ENCODE measurements at regions not wholly inside any gene's neighbourhood (a gene's known extent, or its start where the extent isn't known, plus 50 kb on each side); places are given as distances from the start of the nearest gene placed in this dataset.
A peak's percentile ranks its signal among the peaks of the same experiment; 100 is the strongest.

- no peaks in the 10 kb centered on the region for H3K9me3 ChIP-seq (ENCODE audit: control insufficient read depth, low read length)
- no peaks in the 10 kb centered on the region for H3K79me1 ChIP-seq (replicated peaks; ENCODE audit: low read length, poor library complexity, severe bottlenecking)
- H3K23ac ChIP-seq (ENCODE audit: low read length in 2 of 2): no peak overlapping the region
- no peak overlapping the region for H3K27ac ChIP-seq (ENCODE audit: low read length, poor library complexity, severe bottlenecking)
- H3K14ac ChIP-seq (ENCODE audit: low read length in 2 of 2): no peak overlapping the region
- no peak overlapping the region for H3K4ac ChIP-seq (ENCODE audit: low read depth in 1 of 2, low read length in 2 of 2)
- H2BK120ac ChIP-seq (ENCODE audit: low read depth, low read length): no peak overlapping the region
- H3K4me1 ChIP-seq (ENCODE audit: control insufficient read depth, insufficient read depth, low read depth, low read length): peaks cover 11% of the 10 kb centered on the region
- DNase-seq: no peak
- H2BK12ac ChIP-seq (ENCODE audit: low read length in 2 of 2): no peak overlapping the region
- H3K27me3 ChIP-seq (ENCODE audit: control insufficient read depth in 1 of 2, insufficient read depth in 1 of 2, low read length in 2 of 2): peaks cover 0 to 14% of the 10 kb centered on the region in 2 experiments
- no peak overlapping the region for H4K8ac ChIP-seq (ENCODE audit: low read length)
- no peak overlapping the region for H2BK5ac ChIP-seq (ENCODE audit: low read depth, low read length, poor library complexity, severe bottlenecking)
- H3K4me2 ChIP-seq (ENCODE audit: low read length, poor library complexity, severe bottlenecking): no peak overlapping the region
- no peak overlapping the region for H2AFZ ChIP-seq (ENCODE audit: low read depth, low read length)
- no peaks in the 10 kb centered on the region for H3K36me3 ChIP-seq (ENCODE audit: control insufficient read depth in 1 of 2, insufficient read depth in 2 of 2, low read depth in 1 of 2, low read length in 2 of 2)
- no peak overlapping the region for H4K91ac ChIP-seq (ENCODE audit: low read length)
- WGBS: 86% methylated on average over 9 of the region's 9 CpGs
- H3K4me3 ChIP-seq (ENCODE audit: insufficient read depth in 1 of 2, low read depth in 1 of 2, low read length in 2 of 2): no peak overlapping the region
- no peak overlapping the region for H3K18ac ChIP-seq (ENCODE audit: low read depth in 1 of 2, low read length in 2 of 2)
- H2AK5ac ChIP-seq (ENCODE audit: low read length, severe bottlenecking): no peak overlapping the region
- no peak overlapping the region for H3K9ac ChIP-seq (ENCODE audit: low read length)
- H2BK15ac ChIP-seq (ENCODE audit: low read depth, poor library complexity, severe bottlenecking): no peak overlapping the region
Measured at GRCh38 chr2:8573942-8574195, 108.0 kb upstream of the ID2 start.

DNA sequence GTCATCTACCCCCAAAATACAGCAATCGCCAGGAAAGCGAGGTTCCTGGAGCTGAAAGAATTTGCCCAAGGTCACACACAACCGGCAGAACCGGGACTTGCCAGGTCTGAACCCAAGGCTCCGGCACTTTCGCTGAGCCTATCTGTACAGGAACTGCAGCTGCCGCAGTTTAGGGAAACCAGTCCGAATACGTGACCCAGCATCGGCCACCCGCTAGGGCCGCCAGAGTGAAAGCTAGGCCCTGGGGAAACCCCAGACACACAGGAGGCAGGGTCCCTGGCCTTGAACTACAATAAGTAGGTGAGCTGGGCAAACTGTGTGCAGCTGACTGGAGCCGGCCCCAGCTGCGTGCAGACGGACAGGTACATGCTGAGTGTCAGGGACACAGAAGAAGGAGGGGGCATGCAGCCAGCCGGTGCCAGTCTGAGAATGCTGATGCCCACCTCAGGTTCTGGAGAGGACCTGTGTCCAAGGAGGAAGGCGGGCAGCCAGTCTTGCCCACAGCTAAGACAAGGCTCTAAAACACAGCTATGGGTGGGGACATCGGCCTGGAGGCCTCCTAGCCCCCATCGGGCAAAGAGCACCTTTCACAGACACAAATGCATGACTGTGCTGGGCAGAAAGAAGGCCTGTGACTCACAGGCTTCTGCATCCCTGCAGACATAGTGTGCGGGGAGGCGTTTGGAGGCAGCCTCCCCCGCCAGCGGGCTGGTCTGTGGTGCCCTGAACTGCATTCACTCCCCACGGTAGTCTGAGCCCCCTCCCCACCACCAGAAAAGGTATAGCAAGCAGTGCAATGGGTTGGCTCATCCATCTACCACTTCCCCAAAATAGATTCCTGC, 107.4 kb upstream of the ID2 start:
- Histone ChIP-seq H2AFZ (ENCODE audit: low read depth, low read length) (no peak overlapping the region), H3K4ac (ENCODE audit: low read depth in 1 of 2, low read length in 2 of 2) (no peak overlapping the region), H3K79me1 (replicated peaks; ENCODE audit: low read length, poor library complexity, severe bottlenecking) (no peaks in the 10 kb centered on the region), H3K36me3 (ENCODE audit: control insufficient read depth in 1 of 2, insufficient read depth in 2 of 2, low read depth in 1 of 2, low read length in 2 of 2) (no peaks in the 10 kb centered on the region), H4K91ac (ENCODE audit: low read length) (no peak overlapping the region), H2BK15ac (ENCODE audit: low read depth, poor library complexity, severe bottlenecking) (peak overlapping the region; percentile 3), H3K23ac (ENCODE audit: low read length in 2 of 2) (no peak overlapping the region), H3K14ac (ENCODE audit: low read length in 2 of 2) (no peak overlapping the region), H2BK12ac (ENCODE audit: low read length in 2 of 2) (no peak overlapping the region), H3K9me3 (ENCODE audit: control insufficient read depth, low read length) (no peaks in the 10 kb centered on the region), H3K4me1 (ENCODE audit: control insufficient read depth, insufficient read depth, low read depth, low read length) (peaks cover 11% of the 10 kb centered on the region), H4K8ac (ENCODE audit: low read length) (no peak overlapping the region), H3K4me2 (ENCODE audit: low read length, poor library complexity, severe bottlenecking) (no peak overlapping the region), H2BK5ac (ENCODE audit: low read depth, low read length, poor library complexity, severe bottlenecking) (no peak overlapping the region), H3K4me3 (ENCODE audit: insufficient read depth in 1 of 2, low read depth in 1 of 2, low read length in 2 of 2) (no peak overlapping the region), H3K18ac (ENCODE audit: low read depth in 1 of 2, low read length in 2 of 2) (no peak overlapping the region), H3K27me3 (ENCODE audit: control insufficient read depth in 1 of 2, insufficient read depth in 1 of 2, low read length in 2 of 2) (peaks cover 0 to 10% of the 10 kb centered on the region in 2 experiments), H2BK120ac (ENCODE audit: low read depth, low read length) (no peak overlapping the region), H2AK5ac (ENCODE audit: low read length, severe bottlenecking) (no peak overlapping the region), H3K9ac (ENCODE audit: low read length) (no peak overlapping the region), H3K27ac (ENCODE audit: low read length, poor library complexity, severe bottlenecking) (no peak overlapping the region)
- DNase-seq: no peak
- WGBS: 93% methylated on average over 24 of the region's 24 CpGs

DNA sequence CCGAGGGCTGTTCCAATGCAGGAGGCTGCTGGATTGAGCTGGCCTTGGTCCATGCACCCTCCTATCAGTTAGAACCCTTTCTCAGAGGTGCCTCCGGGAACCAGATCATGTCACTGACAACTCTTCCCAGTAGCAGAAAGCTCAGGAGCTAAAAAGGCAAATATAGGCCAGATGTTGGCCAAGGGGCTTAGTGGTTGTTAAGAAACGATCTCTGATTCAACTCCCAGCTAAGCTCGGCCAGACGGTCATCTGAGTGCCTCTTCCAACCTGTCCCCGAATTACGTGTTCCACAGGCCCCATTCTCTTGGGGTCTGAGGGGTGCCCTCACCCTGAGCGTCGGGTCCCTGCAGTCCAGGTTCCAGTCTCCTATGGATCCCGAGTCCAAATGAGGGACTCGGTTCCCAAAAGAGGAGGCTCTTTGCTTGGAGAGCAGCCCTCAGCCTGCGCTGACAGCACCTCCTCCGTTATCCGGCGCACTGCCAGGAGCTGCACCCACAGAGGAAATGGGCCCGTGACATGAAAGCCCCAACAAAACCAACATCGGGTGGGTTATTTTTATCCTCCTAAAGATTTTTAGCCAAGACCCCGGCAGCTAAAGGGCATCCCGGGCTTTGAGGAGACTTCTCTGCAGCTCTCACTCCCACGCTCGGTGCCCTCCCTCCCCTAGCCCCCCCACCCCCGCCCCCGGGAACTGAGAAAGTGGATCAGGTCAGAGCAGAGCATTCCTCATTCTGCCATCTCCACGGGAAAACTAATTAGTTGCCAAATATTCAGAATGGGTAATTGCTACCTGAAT, 106.6 kb upstream of the ID2 start:
- no peak overlapping the region for H3K9ac ChIP-seq (ENCODE audit: low read length)
- no peak overlapping the region for H2BK5ac ChIP-seq (ENCODE audit: low read depth, low read length, poor library complexity, severe bottlenecking)
- H3K9me3 ChIP-seq (ENCODE audit: control insufficient read depth, low read length): no peaks in the 10 kb centered on the region
- H2BK15ac ChIP-seq (ENCODE audit: low read depth, poor library complexity, severe bottlenecking): peak overlapping the region; percentile 3
- H2AK5ac ChIP-seq (ENCODE audit: low read length, severe bottlenecking): no peak overlapping the region
- no peak overlapping the region for H2AFZ ChIP-seq (ENCODE audit: low read depth, low read length)
- peak overlapping the region in 1 of 2 experiments; percentile 21 for H3K4me3 ChIP-seq (ENCODE audit: insufficient read depth in 1 of 2, low read depth in 1 of 2, low read length in 2 of 2)
- no peak overlapping the region for H4K91ac ChIP-seq (ENCODE audit: low read length)
- no peak overlapping the region for H2BK12ac ChIP-seq (ENCODE audit: low read length in 2 of 2)
- H2BK120ac ChIP-seq (ENCODE audit: low read depth, low read length): no peak overlapping the region
- H3K36me3 ChIP-seq (ENCODE audit: control insufficient read depth in 1 of 2, insufficient read depth in 2 of 2, low read depth in 1 of 2, low read length in 2 of 2): no peaks in the 10 kb centered on the region
- 90% methylated on average over 20 of the region's 24 CpGs for WGBS
- H3K4me2 ChIP-seq (ENCODE audit: low read length, poor library complexity, severe bottlenecking): no peak overlapping the region
- H3K4ac ChIP-seq (ENCODE audit: low read depth in 1 of 2, low read length in 2 of 2): no peak overlapping the region
- H4K8ac ChIP-seq (ENCODE audit: low read length): no peak overlapping the region
- H3K14ac ChIP-seq (ENCODE audit: low read length in 2 of 2): no peak overlapping the region
- H3K23ac ChIP-seq (ENCODE audit: low read length in 2 of 2): no peak overlapping the region
- H3K18ac ChIP-seq (ENCODE audit: low read depth in 1 of 2, low read length in 2 of 2): no peak overlapping the region
- no peak for DNase-seq
- no peak overlapping the region for H3K27ac ChIP-seq (ENCODE audit: low read length, poor library complexity, severe bottlenecking)
- no peaks in the 10 kb centered on the region for H3K79me1 ChIP-seq (replicated peaks; ENCODE audit: low read length, poor library complexity, severe bottlenecking)
- peaks cover 0 to 7% of the 10 kb centered on the region in 2 experiments for H3K27me3 ChIP-seq (ENCODE audit: control insufficient read depth in 1 of 2, insufficient read depth in 1 of 2, low read length in 2 of 2)
- H3K4me1 ChIP-seq (ENCODE audit: control insufficient read depth, insufficient read depth, low read depth, low read length): peaks cover 11% of the 10 kb centered on the region

DNA sequence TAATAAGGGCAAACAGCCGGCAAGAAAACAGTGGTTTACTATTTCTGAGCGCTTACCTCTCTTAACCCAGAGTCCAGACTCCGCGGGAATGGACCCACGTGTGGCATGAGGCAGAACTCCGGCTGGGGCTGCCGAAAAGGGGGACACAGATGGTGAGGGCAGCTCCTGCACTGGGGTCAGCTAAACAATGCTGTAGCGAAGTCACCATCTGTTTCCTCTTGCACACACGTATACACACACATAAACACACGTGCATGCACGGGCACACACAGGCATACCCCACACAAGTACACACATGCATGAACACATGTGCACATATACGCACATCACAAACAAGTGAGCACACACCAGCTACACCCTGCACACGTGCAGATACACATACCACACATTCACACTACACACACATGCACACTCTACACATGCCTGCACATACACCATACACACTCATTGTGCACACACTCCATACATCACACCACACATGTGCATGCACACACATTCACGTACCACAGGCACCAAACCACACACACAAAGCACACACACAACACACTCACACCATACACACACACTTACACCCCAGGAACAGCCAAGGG, 105.9 kb upstream of the ID2 start:
- no peak overlapping the region for H2AK5ac ChIP-seq (ENCODE audit: low read length, severe bottlenecking)
- H2BK12ac ChIP-seq (ENCODE audit: low read length in 2 of 2): no peak overlapping the region
- 87% methylated on average over 14 of the region's 14 CpGs for WGBS
- no peak overlapping the region for H2AFZ ChIP-seq (ENCODE audit: low read depth, low read length)
- H3K4me2 ChIP-seq (ENCODE audit: low read length, poor library complexity, severe bottlenecking): no peak overlapping the region
- H3K4me3 ChIP-seq (ENCODE audit: insufficient read depth in 1 of 2, low read depth in 1 of 2, low read length in 2 of 2): no peak overlapping the region
- H3K27ac ChIP-seq (ENCODE audit: low read length, poor library complexity, severe bottlenecking): no peak overlapping the region
- H3K9me3 ChIP-seq (ENCODE audit: control insufficient read depth, low read length): no peaks in the 10 kb centered on the region
- DNase-seq: no peak
- no peak overlapping the region for H2BK15ac ChIP-seq (ENCODE audit: low read depth, poor library complexity, severe bottlenecking)
- H3K4ac ChIP-seq (ENCODE audit: low read depth in 1 of 2, low read length in 2 of 2): no peak overlapping the region
- peak overlapping the region in 1 of 2 experiments; percentile 12 for H3K14ac ChIP-seq (ENCODE audit: low read length in 2 of 2)
- H3K79me1 ChIP-seq (replicated peaks; ENCODE audit: low read length, poor library complexity, severe bottlenecking): no peaks in the 10 kb centered on the region
- no peak overlapping the region for H2BK120ac ChIP-seq (ENCODE audit: low read depth, low read length)
- H3K4me1 ChIP-seq (ENCODE audit: control insufficient read depth, insufficient read depth, low read depth, low read length): peaks cover 11% of the 10 kb centered on the region
- no peak overlapping the region for H3K23ac ChIP-seq (ENCODE audit: low read length in 2 of 2)
- no peak overlapping the region for H4K8ac ChIP-seq (ENCODE audit: low read length)
- peak overlapping the region; percentile 43 for H4K91ac ChIP-seq (ENCODE audit: low read length)
- H3K27me3 ChIP-seq (ENCODE audit: control insufficient read depth in 1 of 2, insufficient read depth in 1 of 2, low read length in 2 of 2): peaks cover 0 to 7% of the 10 kb centered on the region in 2 experiments
- no peak overlapping the region for H3K18ac ChIP-seq (ENCODE audit: low read depth in 1 of 2, low read length in 2 of 2)
- H2BK5ac ChIP-seq (ENCODE audit: low read depth, low read length, poor library complexity, severe bottlenecking): no peak overlapping the region
- H3K36me3 ChIP-seq (ENCODE audit: control insufficient read depth in 1 of 2, insufficient read depth in 2 of 2, low read depth in 1 of 2, low read length in 2 of 2): no peaks in the 10 kb centered on the region
- H3K9ac ChIP-seq (ENCODE audit: low read length): no peak overlapping the region

Measured in mesenchymal stem cell (in vitro differentiated cells and primary cell).